GM19043 (cell line): ENCODE measurements at regions not wholly inside any gene's neighbourhood (a gene's known extent, or its start where the extent isn't known, plus 50 kb on each side); places are given as distances from the start of the nearest gene placed in this dataset.
"Not testable (repeated sequence)": the region's sequence is repeated elsewhere in the genome, so short reads cannot be mapped to it uniquely, and the experiment has no call there.

Source experiments
- ATAC-seq: cut with Tn5 transposase; IDR thresholded peaks from one replicate; pipeline ENCODE4 v1.9.1; 2021; ENCODE audit warnings: low read depth; ENCODE audit not compliant: unreplicated experiment

- no peak for ATAC-seq
Measured at GRCh38 chr2:76187415-76187814, 476.7 kb upstream of the GCFC2 start.

DNA sequence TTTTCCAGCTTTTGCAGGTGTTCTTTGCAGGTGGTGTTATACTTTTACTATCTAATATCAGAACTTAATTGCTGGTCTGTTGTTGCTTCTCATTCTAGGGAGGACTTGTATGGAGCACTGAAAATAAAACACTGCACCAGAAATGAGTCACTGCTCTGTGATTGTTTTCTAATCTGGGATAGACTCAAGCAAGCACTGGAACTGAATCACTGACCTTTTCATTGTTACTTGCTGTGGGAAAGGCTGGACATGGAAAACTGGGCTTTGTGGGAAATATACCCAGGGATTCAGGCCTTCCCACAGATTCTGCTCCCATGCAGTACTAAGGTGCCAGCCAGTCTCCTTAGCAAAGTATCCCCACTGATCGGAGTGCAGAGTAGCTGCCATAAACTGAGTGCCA lies 470.0 kb upstream of the GCFC2 start:
- no peak for ATAC-seq

DNA sequence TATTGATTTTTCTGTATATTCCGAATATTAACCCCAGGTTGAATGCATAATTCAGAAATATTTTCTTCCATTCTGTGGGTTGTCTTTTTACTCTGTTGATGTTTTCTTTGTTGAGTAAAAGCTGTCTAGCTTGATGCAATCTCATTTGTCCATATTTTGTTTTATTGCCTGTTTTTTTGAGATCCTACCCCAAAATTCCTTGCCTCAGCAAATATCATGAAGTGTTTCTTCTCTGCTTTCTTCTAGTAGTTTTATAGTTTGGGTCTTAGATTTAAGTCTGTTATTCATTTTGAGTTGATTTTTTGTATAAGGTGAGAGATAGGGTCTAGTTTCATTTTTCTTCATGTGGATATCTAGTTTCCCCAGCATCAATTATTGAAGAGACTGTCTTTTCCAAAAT lies 467.9 kb upstream of the GCFC2 start:
- ATAC-seq: no peak

GRCh38 chr2:76175295-76175694 lies 464.6 kb upstream of the GCFC2 start:
- ATAC-seq: no peak

GRCh38 chr2:76174505-76174904 lies 463.8 kb upstream of the GCFC2 start:
- no peak for ATAC-seq

GRCh38 chr2:76173206-76173605 lies 462.5 kb upstream of the GCFC2 start:
- not testable (repeated sequence) for ATAC-seq

DNA sequence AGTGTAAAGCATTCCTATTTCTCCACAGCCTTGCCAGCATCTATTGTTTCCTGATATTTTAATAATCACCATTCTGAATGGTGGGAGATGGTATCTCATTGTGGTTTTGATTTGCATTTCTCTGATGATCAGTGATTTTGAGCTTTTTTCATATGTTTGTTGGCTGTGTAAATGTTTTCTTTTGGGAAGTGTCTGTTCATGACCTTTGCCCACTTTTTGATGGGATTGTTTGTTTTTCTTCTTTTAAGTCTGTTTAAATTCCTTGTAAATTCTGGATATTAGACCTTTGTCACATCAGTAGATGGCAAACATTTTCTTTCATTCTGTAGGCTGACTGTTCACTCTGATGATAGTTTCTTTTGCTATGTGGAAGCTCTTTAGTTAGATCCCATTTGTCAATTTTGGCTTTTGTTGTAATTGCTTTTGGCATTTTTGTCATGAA lies 461.5 kb upstream of the GCFC2 start:
- ATAC-seq: not testable (repeated sequence)

- ATAC-seq: no peak
Measured at GRCh38 chr2:76170856-76171255, 460.1 kb upstream of the GCFC2 start.

DNA sequence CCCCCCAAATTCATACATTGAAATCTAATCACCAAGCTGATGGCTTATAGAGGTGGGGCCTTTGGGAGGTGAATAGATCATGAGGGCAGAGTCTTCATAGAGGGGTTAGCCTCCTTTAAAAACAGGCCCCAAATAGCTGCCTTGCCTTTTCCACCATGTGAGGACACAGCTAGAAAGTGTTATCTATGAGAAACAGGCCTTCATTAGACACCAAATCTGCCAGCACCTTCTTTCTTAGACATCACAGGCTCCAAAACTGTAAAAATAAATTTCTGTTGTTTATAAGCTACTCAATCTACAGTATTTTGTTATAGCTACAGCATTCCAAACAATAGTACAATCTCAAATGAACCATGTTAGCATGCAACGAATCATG lies 459.3 kb upstream of the GCFC2 start:
- no peak for ATAC-seq

DNA sequence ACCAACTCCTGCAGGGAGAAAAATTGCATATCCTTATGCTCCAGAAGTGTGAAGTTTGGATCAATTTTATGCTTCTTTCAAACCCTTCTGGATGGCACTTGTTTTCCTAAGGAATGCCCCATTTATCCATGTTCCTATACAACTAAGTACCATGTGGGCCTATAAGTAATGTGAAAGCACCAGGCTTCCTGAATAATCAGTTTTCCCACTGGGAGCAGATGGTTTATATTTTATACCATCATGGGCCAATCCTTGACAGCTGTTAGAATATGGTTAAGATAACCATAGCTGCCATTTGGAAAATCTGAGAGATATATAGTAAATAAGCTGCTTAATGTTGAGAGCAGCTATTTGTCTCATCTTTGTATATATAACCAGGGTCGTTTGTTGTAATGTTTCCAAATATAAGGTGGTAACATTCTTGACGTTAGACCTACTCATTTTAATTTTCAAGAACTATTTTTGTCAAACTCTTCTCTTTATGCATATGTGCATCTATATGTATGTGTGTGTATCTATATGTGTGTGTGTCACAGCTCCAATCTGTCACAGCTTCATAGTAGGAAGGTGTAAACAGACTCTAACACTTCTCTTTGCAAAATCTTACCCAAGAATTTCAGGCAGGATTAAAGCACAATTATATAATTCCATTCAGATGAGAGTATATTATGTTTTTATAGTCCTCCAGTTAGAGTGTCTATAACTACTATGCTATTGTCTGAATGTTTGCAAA lies 458.7 kb upstream of the GCFC2 start:
- no peak for ATAC-seq

DNA sequence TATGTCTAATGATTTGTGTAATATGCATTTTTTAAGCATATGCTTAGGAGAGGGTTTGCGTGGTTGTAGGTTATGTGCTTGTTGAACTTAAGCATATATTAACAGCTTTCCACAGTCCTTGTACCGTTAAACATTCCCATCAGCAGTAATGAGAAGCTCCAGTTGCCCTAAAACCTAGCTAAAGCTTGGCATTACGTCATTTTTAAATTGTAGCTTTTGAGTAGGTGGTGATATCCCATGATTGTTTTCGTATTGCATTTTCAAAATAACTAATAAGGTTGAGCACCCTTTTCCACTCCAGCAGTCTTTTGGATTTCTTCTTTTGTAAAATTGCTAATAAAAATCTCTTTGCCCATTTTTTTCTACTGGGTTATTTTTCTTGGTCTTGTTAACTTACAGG lies 453.1 kb upstream of the GCFC2 start:
- ATAC-seq: no peak

DNA sequence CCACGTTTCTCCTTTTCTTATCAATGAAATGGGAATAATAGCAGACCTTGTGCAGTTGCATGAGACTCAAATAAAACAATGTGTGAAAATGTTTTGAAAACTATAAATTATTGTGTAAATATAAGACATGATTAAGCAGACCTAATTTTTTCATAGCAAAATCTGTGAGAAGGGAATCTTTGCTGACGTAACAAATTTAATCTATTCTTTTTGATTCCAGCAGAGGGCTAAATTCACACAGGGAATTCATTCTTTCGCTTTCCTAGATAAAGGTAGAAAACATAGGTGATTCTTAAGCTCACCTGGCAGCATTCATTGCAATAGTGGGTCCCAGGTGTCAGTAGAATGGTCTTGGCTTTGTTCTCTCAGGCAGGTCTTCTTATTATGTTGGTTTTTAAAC lies 450.0 kb upstream of the GCFC2 start:
- ATAC-seq: no peak

- ATAC-seq: no peak
Measured at GRCh38 chr2:76159042-76159648, 448.4 kb upstream of the GCFC2 start.

- no peak for ATAC-seq
Measured at GRCh38 chr2:76157531-76157930, 446.8 kb upstream of the GCFC2 start.

DNA sequence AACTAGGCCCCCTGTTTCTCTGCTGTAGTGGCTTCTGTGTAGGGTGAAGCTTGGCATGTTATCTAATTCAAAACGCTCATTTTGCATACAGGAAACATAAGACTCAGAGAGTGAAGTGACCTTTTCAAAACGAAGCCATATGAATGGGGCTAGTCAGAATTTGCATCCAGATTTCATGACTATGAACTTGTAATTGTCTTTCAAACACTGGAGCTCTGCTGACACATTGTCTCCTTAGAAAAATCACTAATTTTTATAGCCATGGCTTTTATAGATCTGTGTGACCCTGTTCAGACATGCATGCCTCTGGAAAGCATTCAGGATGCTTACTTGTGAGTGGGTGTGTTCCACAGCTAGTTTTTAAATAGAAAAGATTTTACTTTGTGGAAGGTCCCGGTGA lies 444.3 kb upstream of the GCFC2 start:
- ATAC-seq: no peak

DNA sequence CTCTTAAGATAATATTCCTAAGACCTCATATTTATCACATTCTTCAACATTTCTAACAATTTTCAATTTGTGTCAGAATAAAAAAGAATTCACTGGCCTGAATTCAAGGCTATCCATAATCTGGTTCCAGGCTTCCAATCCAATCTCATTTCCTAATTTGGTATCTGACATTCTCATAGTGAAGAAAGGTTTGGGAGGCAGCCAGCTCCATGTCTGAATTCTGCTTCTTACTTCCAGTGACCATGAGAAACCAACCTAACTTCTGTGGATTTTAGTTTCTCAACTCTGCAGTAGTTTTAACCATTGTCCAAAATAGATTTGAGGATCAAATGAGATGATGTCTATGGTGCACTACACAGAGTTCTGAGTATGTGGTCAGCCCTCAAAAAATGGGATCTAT lies 439.1 kb upstream of the GCFC2 start:
- ATAC-seq: no peak

GRCh38 chr2:76139303-76139702 lies 428.6 kb upstream of the GCFC2 start:
- ATAC-seq: not testable (repeated sequence)

GRCh38 chr2:76128622-76129021 lies 417.9 kb upstream of the GCFC2 start:
- ATAC-seq: no peak

- no peak for ATAC-seq
Measured at GRCh38 chr2:76120176-76120575, 409.5 kb upstream of the GCFC2 start.

DNA sequence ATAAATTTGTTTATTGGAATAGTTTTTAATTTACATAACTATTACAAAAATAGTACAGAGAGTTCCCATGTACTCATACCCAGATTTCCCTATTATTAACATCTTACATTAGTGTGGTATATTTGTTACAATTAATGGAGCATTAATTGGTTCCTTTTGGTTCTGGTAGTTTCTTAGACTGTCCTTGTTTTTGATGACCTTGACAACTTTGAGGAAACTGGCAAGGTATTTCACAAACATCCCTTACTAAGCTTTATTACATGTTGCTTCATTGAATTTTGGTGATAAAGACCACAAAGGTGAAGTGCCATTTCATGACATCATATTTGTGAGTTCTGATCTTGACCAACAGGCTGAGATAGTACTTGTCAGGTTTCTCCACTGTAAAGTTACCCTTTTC lies 379.0 kb upstream of the GCFC2 start:
- ATAC-seq: no peak

GRCh38 chr2:76083248-76083647 lies 372.5 kb upstream of the GCFC2 start:
- no peak for ATAC-seq

DNA sequence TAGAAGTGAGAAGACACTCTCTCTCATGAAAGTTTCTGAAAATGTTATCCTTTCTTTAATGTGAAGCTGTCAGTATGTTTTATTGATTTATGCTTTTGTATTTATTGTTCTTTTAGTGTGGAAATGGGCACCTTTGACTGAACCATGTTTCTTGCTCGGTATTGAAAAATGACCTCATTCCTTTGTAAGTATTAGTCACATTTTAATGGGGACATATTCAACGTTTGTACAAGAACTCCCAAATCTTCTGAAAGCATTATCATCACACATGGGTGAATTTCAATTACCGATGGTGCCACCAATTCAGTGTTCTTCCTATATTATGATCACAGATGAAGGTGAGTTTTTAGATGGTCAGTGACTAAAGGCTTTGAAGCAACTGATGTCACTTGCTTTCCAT lies 371.8 kb upstream of the GCFC2 start:
- ATAC-seq: no peak
